NT2/D1 (cell line): ENCODE measurements at regions not wholly inside any gene's neighbourhood (a gene's known extent, or its start where the extent isn't known, plus 50 kb on each side); places are given as distances from the start of the nearest gene placed in this dataset.
"Not testable (repeated sequence)": the region's sequence is repeated elsewhere in the genome, so short reads cannot be mapped to it uniquely, and the experiment has no call there.

Experiments
- SUZ12 ChIP-seq: IDR thresholded peaks from 2 replicates; pipeline ENCODE4 v1.6.1; 2011; ENCODE audit not compliant: insufficient read length, insufficient read depth; ENCODE audit errors: extremely low read depth
- YY1 ChIP-seq: IDR thresholded peaks from 2 replicates; pipeline ENCODE4 v1.6.1; 2011; ENCODE audit not compliant: insufficient read length, insufficient read depth

DNA sequence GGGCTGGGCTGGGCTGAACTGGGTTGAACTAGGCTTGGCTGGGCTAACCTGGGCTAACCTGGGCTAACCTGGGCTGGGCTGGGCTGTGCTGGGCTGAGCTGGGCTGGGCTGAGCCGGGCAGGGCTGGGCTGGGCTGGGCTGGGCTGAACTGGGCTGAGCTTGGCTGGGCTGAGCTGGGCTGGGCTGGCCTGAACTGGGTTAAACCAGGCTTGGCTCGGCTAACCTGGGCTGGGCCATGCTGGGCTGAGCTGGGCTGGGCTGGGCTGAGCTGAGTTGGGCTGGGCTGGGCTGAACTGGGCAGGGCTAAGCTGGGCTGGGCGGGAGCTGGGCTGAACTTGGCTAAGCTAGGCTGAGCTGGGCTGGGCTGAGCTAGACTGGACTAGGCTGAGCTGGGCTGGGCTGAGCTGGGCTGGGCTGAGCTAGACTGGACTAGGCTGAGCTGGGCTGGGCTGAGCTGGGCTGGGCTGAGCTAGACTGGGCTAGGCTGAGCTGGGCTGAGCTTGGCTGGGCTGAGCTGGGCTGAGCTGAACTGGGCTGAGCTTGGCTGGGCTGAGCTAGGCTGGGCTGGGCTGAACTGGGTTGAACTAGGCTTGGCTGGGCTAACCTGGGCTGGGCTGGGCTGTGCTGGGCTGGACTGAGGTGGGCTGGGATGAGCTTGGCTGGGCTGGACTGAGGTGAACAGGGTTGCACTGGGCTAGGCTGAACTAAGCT, 49.9 kb upstream of the GPC1 start:
- not testable (repeated sequence) for TF ChIP-seq SUZ12, YY1
